Loucy (cell line): ENCODE measurements at regions not wholly inside any gene's neighbourhood (a gene's known extent, or its start where the extent isn't known, plus 50 kb on each side); places are given as distances from the start of the nearest gene placed in this dataset.

Source experiments
- CTCF ChIP-seq: fragments of 200-600 bp; sonication (generic); conservative IDR thresholded peaks from 2 replicates; pipeline ENCODE4 v1.5.1; 2014; ENCODE audit warnings: mild to moderate bottlenecking, antibody characterized with exemption, low read length
- EZH2phosphoT487 ChIP-seq: fragments of 200-600 bp; IDR thresholded peaks from 2 replicates; pipeline ENCODE4 v1.6.1; 2018; ENCODE audit warnings: antibody characterized with exemption, mild to moderate bottlenecking, moderate library complexity, borderline replicate concordance

GRCh38 chr9:88814577-88814976 is 176.7 kb upstream of the S1PR3 start:
- TF ChIP-seq CTCF (no peak), EZH2phosphoT487 (no peak)
